H9 (cell line): ENCODE measurements at regions not wholly inside any gene's neighbourhood (a gene's known extent, or its start where the extent isn't known, plus 50 kb on each side); places are given as distances from the start of the nearest gene placed in this dataset.

ENCODE experiments used
- DNase-seq: peaks from one replicate; pipeline ENCODE4 v3.0.0-alpha.2; 2017
- H2AFZ ChIP-seq: one replicate; pipeline ENCODE4 v1.6.1; 2013; ENCODE audit warnings: mild to moderate bottlenecking, low read length, control low read depth, moderate library complexity
- H2AK5ac ChIP-seq: 2 replicates; pipeline ENCODE4 v1.6.1; 2013; ENCODE audit warnings: low read length, control low read depth, mixed read lengths; ENCODE audit not compliant: insufficient read length
- H2BK120ac ChIP-seq: one replicate; pipeline ENCODE4 v1.6.1; 2013; ENCODE audit warnings: low read depth, mild to moderate bottlenecking, low read length, control low read depth, inconsistent platforms; ENCODE audit not compliant: poor library complexity, severe bottlenecking
- H2BK12ac ChIP-seq: 2 replicates; pipeline ENCODE4 v1.6.1; 2013; ENCODE audit warnings: low read length, control low read depth, mixed read lengths, low read depth; ENCODE audit not compliant: insufficient read length
- H2BK15ac ChIP-seq: 2 replicates; pipeline ENCODE4 v1.6.1; 2013; ENCODE audit warnings: low read depth, low read length, control low read depth
- H2BK20ac ChIP-seq: one replicate; pipeline ENCODE4 v1.6.1; 2013; ENCODE audit warnings: low read depth, mild to moderate bottlenecking, low read length, control low read depth, inconsistent platforms; ENCODE audit not compliant: poor library complexity, severe bottlenecking
- H2BK5ac ChIP-seq: 2 replicates; pipeline ENCODE4 v1.6.1; 2013; ENCODE audit warnings: low read length, control low read depth, mixed read lengths; ENCODE audit not compliant: insufficient read length
- H3K14ac ChIP-seq: 2 replicates; pipeline ENCODE4 v1.6.1; 2013; ENCODE audit warnings: low read length, control low read depth; ENCODE audit not compliant: insufficient read depth
- H3K18ac ChIP-seq: 2 replicates; pipeline ENCODE4 v1.6.1; 2013; ENCODE audit warnings: low read depth, mild to moderate bottlenecking, mixed read lengths, low read length, control low read depth; ENCODE audit not compliant: insufficient read length
- H3K23ac ChIP-seq: 2 replicates; pipeline ENCODE4 v1.6.1; 2013; ENCODE audit warnings: low read length, control low read depth, mixed read lengths, low read depth; ENCODE audit not compliant: insufficient read length
- H3K23me2 ChIP-seq: 2 replicates; pipeline ENCODE4 v1.6.1; 2013; ENCODE audit warnings: low read depth, mild to moderate bottlenecking, mixed read lengths, low read length, control low read depth; ENCODE audit not compliant: insufficient read length, poor library complexity, severe bottlenecking
- H3K27ac ChIP-seq: 2 replicates; pipeline ENCODE4 v1.5.1; 2013; ENCODE audit warnings: low read length, control low read depth, mixed read lengths, low read depth; ENCODE audit not compliant: insufficient read length
- H3K27me3 ChIP-seq: 2 replicates; pipeline ENCODE4 v1.6.1; 2013; ENCODE audit warnings: low read length, control low read depth, inconsistent platforms; ENCODE audit not compliant: insufficient read depth
- H3K4ac ChIP-seq: 2 replicates; pipeline ENCODE4 v1.6.1; 2013; ENCODE audit warnings: low read depth, mild to moderate bottlenecking, control low read depth, inconsistent platforms, low read length, moderate library complexity
- H3K4me1 ChIP-seq: 2 replicates; pipeline ENCODE4 v1.6.1; 2013; ENCODE audit warnings: low read length, control low read depth, inconsistent platforms; ENCODE audit not compliant: insufficient read depth
- H3K4me2 ChIP-seq: 2 replicates; pipeline ENCODE4 v1.6.1; 2013; ENCODE audit warnings: low read length, control low read depth, mixed read lengths; ENCODE audit not compliant: insufficient read length, insufficient read depth
- H3K56ac ChIP-seq: 2 replicates; pipeline ENCODE4 v1.6.1; 2013; ENCODE audit warnings: low read depth, mild to moderate bottlenecking, mixed read lengths, low read length, control low read depth; ENCODE audit not compliant: insufficient read length
- H3K79me1 ChIP-seq: 2 replicates; pipeline ENCODE4 v1.6.1; 2013; ENCODE audit warnings: low read depth, mild to moderate bottlenecking, moderate library complexity, low read length, control low read depth, inconsistent platforms; ENCODE audit not compliant: insufficient read depth, poor library complexity, severe bottlenecking
- H3K79me2 ChIP-seq: 2 replicates; pipeline ENCODE4 v1.6.1; 2013; ENCODE audit warnings: low read length, control low read depth, inconsistent platforms; ENCODE audit not compliant: insufficient read depth
- H3K9ac ChIP-seq: 2 replicates; pipeline ENCODE4 v1.6.1; 2013; ENCODE audit warnings: low read length, control low read depth, mixed read lengths; ENCODE audit not compliant: insufficient read length; ENCODE audit errors: extremely low read depth
- H3K9me3 ChIP-seq: one replicate; pipeline ENCODE4 v1.6.1; 2013; ENCODE audit warnings: low read depth, low read length, inconsistent platforms; ENCODE audit not compliant: control insufficient read depth
- H3T11ph ChIP-seq: one replicate; pipeline ENCODE4 v1.6.1; 2013; ENCODE audit warnings: mild to moderate bottlenecking, low read length, control low read depth, inconsistent platforms
- H4K20me1 ChIP-seq: one replicate; pipeline ENCODE4 v1.6.1; 2013; ENCODE audit not compliant: control insufficient read depth, insufficient read length, insufficient read depth
- H4K5ac ChIP-seq: 2 replicates; pipeline ENCODE4 v1.6.1; 2013; ENCODE audit warnings: low read depth, mild to moderate bottlenecking, mixed read lengths, low read length, control low read depth; ENCODE audit not compliant: insufficient read length
- H4K8ac ChIP-seq: replicated peaks from 2 replicates; pipeline ENCODE4 v1.6.1; 2013; ENCODE audit warnings: low read length, control low read depth, mixed read lengths, low read depth; ENCODE audit not compliant: insufficient read length
- H4K91ac ChIP-seq: 2 replicates; pipeline ENCODE4 v1.6.1; 2013; ENCODE audit warnings: low read depth, mild to moderate bottlenecking, moderate library complexity, mixed read lengths, low read length, control low read depth; ENCODE audit not compliant: insufficient read length
- H3K27ac Mint-ChIP-seq, 3 experiments: 2 replicates in 2 of 3; 3 replicates in 1 of 3; pipeline ENCODE4 v1.8.0; 2020 to 2021; ENCODE audit warnings: mixed read lengths in 3 of 3, mild to moderate bottlenecking in 1 of 3, moderate library complexity in 1 of 3
- H3K27me3 Mint-ChIP-seq: 2 replicates; pipeline ENCODE4 v1.8.0; 2021; ENCODE audit warnings: low read depth, mild to moderate bottlenecking, moderate library complexity, mixed read lengths
- H3K36me3 Mint-ChIP-seq, 3 experiments: 2 replicates in 2 of 3; 3 replicates in 1 of 3; pipeline ENCODE4 v1.8.0; 2020 to 2021; ENCODE audit warnings: low read depth in 3 of 3, mixed read lengths in 3 of 3; ENCODE audit not compliant: insufficient read depth in 1 of 3
- H3K4me1 Mint-ChIP-seq, 2 experiments: 2 replicates each; pipeline ENCODE4 v1.8.0; 2020; ENCODE audit warnings: mixed read lengths in 2 of 2
- H3K4me3 Mint-ChIP-seq, 2 experiments: 2 replicates in 1 of 2; 3 replicates in 1 of 2; pipeline ENCODE4 v1.8.0; 2020 to 2021; ENCODE audit warnings: mild to moderate bottlenecking in 2 of 2, mixed read lengths in 2 of 2, moderate library complexity in 1 of 2
- H3K9me3 Mint-ChIP-seq, 2 experiments: 2 replicates in 1 of 2; 3 replicates in 1 of 2; pipeline ENCODE4 v1.8.0; 2020; ENCODE audit warnings: mild to moderate bottlenecking in 2 of 2, mixed read lengths in 2 of 2, moderate library complexity in 1 of 2
- WGBS: extraction: QIAGEN DNeasy Blood & Tissue Kit; methylation state at CpG from one replicate; pipeline ENCODE4 v1.1.7; 2013; ENCODE audit warnings: missing lambda C conversion rate, low lambda C conversion rate, mixed read lengths; ENCODE audit not compliant: insufficient read length; ENCODE audit errors: extremely low coverage; 5-methylcytosine and 5-hydroxymethylcytosine counted together
- TF ChIP-seq, protein P1 (sequence below): fragments of 200-600 bp; sonication (generic); conservative IDR thresholded peaks from 3 replicates; pipeline ENCODE4 v1.8.0; 2021; ENCODE audit warnings: antibody characterized with exemption, mild to moderate bottlenecking

- Histone ChIP-seq H4K20me1 (no peaks in the 10 kb centered on the region), H3K4me2 (no peak overlapping the region)
- H3K4me1 Mint-ChIP-seq = no peaks in the 10 kb centered on the region
These were observed 73.3 kb upstream of the DPH5 start for GRCh38 chr1:101098907-101099306.

More at GRCh38 chr1:101098907-101099306, 73.3 kb upstream of the DPH5 start:
- H2BK120ac ChIP-seq = no peak overlapping the region
- H3K9me3 ChIP-seq = no peaks in the 10 kb centered on the region
- H3K4me1 ChIP-seq = no peaks in the 10 kb centered on the region
- no peak overlapping the region for H3K56ac ChIP-seq
- H3K9ac ChIP-seq = no peak overlapping the region
- no peak overlapping the region for H3K14ac ChIP-seq
- H3K18ac ChIP-seq = no peak overlapping the region
- H4K8ac ChIP-seq = no peak overlapping the region
- H3T11ph ChIP-seq = no peak overlapping the region
- H3K9me3 Mint-ChIP-seq = no peaks in the 10 kb centered on the region
- H3K4me3 Mint-ChIP-seq = no peak overlapping the region
- H3K23ac ChIP-seq = no peak overlapping the region
- TF ChIP-seq, protein P1, sequence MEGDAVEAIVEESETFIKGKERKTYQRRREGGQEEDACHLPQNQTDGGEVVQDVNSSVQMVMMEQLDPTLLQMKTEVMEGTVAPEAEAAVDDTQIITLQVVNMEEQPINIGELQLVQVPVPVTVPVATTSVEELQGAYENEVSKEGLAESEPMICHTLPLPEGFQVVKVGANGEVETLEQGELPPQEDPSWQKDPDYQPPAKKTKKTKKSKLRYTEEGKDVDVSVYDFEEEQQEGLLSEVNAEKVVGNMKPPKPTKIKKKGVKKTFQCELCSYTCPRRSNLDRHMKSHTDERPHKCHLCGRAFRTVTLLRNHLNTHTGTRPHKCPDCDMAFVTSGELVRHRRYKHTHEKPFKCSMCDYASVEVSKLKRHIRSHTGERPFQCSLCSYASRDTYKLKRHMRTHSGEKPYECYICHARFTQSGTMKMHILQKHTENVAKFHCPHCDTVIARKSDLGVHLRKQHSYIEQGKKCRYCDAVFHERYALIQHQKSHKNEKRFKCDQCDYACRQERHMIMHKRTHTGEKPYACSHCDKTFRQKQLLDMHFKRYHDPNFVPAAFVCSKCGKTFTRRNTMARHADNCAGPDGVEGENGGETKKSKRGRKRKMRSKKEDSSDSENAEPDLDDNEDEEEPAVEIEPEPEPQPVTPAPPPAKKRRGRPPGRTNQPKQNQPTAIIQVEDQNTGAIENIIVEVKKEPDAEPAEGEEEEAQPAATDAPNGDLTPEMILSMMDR = no peak
- no peak overlapping the region for H4K5ac ChIP-seq
- H3K27ac Mint-ChIP-seq = no peak overlapping the region
- H2AFZ ChIP-seq = no peak overlapping the region
- H2BK12ac ChIP-seq = no peak overlapping the region
- H2BK5ac ChIP-seq = no peak overlapping the region
- H4K91ac ChIP-seq = no peak overlapping the region
- H3K27me3 Mint-ChIP-seq = no peaks in the 10 kb centered on the region
- no peak overlapping the region for H2AK5ac ChIP-seq
- no CpG with 5 or more reads among the region's 2 CpGs for WGBS
- no peaks in the 10 kb centered on the region for H3K79me2 ChIP-seq
- no peak for DNase-seq
- no peak overlapping the region for H2BK15ac ChIP-seq
- no peak overlapping the region for H3K27ac ChIP-seq
- no peak overlapping the region for H3K4ac ChIP-seq
- no peaks in the 10 kb centered on the region for H3K27me3 ChIP-seq
- H3K36me3 Mint-ChIP-seq = no peaks in the 10 kb centered on the region
- H3K79me1 ChIP-seq = no peaks in the 10 kb centered on the region
- H3K23me2 ChIP-seq = no peaks in the 10 kb centered on the region
- H2BK20ac ChIP-seq = no peak overlapping the region
